ENCODE measurements at regions not wholly inside any gene's neighbourhood (a gene's known extent, or its start where the extent isn't known, plus 50 kb on each side); places are given as distances from the start of the nearest gene placed in this dataset.

- DNase-seq (ENCODE audit: extremely low spot score, insufficient read length, low read depth) (no peak), FAIRE-seq (no peak)
Measured at GRCh38 chr20:57080796-57081195, 185.6 kb downstream of the BMP7 start.

DNA sequence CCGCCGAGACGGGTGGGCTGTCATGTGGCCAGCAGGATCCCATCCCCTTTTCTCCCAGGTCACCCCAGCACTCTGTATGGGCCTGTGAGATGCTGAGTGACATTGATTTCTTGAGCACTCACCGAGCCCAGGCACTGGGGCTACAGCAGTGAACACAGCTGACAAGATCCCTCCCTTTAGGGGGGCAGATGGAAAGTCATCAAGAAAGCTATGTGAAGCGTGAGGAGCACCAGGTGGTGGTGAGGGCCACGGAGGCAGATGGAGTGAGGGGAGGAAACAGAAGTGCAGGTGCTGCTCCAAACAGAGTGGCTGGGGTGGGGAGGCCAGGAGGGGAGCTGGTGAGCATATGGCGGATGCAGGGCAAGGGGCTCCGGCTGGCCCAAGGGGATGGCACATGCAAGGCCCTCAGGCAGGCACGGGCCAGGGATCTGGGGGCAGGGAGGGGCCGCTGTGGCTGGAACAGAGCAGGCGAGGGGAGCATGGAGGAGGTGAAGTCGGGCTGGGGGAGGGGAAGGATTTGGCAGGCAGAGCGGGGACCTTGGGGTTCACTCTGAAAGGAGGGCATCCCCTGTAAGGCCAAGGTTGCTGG is 184.0 kb downstream of the BMP7 start:
- no peak for FAIRE-seq
- DNase-seq (ENCODE audit: extremely low spot score, insufficient read length, low read depth): no peak

DNA sequence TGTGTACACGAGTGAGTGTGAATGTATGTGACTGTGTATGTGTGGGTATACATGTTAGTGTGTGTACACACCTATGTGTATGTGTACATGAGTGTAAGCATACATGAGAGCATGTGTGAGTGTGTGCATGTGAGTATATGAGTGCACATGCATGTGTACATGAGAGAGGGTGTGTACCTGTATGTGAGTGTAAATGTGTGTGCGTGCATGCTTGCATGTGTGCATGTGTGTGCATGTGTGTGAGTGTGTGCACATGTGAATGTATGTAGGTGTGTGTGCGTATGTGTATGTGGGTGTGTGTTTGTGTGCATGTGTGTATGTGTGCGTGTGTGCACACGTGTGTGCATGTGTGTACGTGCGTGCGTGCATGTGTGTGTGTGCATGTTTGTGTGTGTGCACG is 183.4 kb downstream of the BMP7 start:
- DNase-seq (ENCODE audit: extremely low spot score, insufficient read length, low read depth) (no peak), FAIRE-seq (no peak)

GRCh38 chr20:57086066-57086465 is 180.4 kb downstream of the BMP7 start:
- no peak for DNase-seq (ENCODE audit: extremely low spot score, insufficient read length, low read depth)
- FAIRE-seq: no peak

- DNase-seq (ENCODE audit: extremely low spot score, insufficient read length, low read depth): no peak
- no peak for FAIRE-seq
Measured at GRCh38 chr20:57087102-57087501, 179.3 kb downstream of the BMP7 start.

- DNase-seq (ENCODE audit: extremely low spot score, insufficient read length, low read depth) (no peak), FAIRE-seq (no peak)
Measured at GRCh38 chr20:57087705-57088104, 178.7 kb downstream of the BMP7 start.

DNA sequence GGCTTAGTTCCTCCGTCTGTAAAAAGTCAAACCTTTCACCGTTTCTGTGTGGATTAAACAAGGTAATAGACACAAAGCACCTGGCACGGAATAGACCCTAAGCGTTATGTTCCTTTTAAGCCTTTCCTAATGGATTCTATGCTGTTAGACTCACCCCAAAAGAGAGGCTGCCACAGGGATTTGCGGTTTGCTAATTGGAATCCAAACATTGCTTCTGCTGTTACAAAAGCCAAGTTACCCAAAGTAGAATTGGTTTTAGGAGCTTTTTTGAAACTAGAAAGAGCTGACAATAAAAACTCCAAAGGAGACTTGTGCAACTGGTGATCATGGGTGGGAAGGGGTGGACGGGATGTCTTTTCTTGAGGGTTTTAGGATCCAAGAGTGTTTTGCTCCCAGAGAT is 178.0 kb downstream of the BMP7 start:
- FAIRE-seq: no peak

DNA sequence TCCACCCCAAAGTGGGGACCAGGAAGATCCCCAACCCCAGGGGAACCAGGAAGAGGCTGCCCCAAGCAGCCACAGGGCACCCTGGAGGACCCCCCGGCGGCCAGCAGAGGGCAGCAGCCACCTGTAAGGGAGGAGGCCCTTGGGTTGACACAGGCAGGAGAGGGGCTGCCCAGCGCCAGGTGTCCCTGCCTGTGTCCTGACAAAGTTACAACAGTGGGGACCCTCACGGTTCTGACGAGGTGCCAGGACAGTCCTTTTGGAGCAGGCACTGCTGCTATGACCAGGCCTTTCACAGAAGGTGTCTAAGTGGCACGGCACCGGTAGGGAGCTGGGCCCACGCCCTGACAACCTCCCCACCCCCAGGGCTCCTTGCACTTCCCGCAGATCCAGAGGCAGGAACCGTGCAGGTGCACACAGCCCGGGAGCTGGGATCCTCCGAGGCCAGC is 176.7 kb downstream of the BMP7 start:
- FAIRE-seq (no peak), DNase-seq (ENCODE audit: extremely low spot score, insufficient read length, low read depth) (peak; percentile 49)

More for the DNA sequence above, 178.0 kb downstream of the BMP7 start:
- no peak for DNase-seq (ENCODE audit: extremely low spot score, insufficient read length, low read depth)

GRCh38 chr20:57090590-57091560 is 175.6 kb downstream of the BMP7 start:
- DNase-seq (ENCODE audit: extremely low spot score, insufficient read length, low read depth) (no peak), FAIRE-seq (no peak)

- no peak for FAIRE-seq
Measured at GRCh38 chr20:57091748-57092111, 174.7 kb downstream of the BMP7 start.

DNA sequence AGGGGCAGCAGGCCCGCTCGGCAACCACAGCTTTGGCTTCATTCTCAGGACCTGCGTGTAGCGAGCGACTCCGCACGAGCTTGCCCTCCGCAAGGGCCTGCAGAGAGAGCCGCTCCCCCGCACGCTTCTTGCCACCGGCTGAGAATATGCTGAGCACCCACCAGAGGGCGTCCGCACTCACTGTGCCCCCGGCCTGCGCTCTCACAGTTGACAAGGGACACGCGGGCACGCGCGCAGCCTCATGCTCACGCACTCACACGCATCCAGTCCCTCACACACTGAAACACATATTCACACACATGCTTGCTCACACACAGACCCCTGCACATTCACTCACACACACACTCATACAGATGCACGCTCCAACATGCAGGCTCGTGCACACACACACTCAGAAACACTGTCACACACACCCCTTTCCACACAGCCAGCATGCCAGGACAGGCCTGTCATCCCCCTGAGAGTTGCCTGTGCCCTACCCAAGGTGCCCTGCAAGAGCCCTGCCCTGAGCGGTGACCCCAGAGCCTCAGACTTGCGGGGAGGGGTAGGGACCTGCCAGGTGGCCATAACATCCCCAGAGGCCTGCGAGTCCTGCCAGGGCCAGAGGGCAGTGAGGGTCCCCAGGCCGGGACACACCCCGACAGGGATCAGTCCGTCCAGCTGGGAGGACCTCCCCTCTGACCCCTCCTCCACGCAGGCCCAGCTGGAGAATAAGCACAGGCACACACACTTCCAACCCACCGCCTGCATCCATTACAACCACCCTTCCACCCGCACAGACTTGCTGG is 174.1 kb downstream of the BMP7 start:
- FAIRE-seq (no peak), DNase-seq (ENCODE audit: extremely low spot score, insufficient read length, low read depth) (peak; percentile 30)

More at GRCh38 chr20:57091748-57092111, 174.7 kb downstream of the BMP7 start:
- DNase-seq (ENCODE audit: extremely low spot score, insufficient read length, low read depth): no peak

DNA sequence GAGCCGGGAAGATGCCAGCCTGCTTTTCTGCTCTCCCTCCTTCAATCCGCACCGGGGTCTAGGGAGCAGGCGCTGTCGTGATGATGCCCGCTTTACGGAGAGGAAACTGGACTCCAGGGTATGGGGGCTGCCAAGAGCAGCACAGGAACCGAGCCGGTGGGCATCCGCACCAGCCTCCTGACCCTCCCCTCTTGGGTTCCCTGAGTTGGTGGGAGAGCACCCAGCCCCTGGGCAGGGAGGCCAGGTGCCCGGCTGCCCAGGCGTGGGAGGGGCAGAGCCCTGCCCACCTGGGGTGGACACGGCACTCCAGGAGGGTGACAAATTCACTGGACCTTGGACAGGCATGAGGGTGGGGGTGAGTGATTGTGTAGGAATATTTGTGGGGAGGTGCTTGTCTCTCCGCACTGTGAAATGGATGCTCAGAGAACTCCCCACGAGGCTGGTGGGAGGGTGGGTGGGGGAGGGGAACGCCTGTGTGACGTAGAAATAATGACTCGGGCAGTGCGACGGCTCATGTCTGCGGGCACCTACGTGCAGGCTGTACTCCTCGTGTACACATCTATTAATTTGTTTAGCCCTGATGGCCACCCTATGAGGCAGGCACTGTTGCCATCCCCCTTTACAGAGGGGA is 173.4 kb downstream of the BMP7 start:
- FAIRE-seq (no peak), DNase-seq (ENCODE audit: extremely low spot score, insufficient read length, low read depth) (no peak)

GRCh38 chr20:57093766-57094165 is 172.7 kb downstream of the BMP7 start:
- FAIRE-seq (no peak), DNase-seq (ENCODE audit: extremely low spot score, insufficient read length, low read depth) (no peak)

DNA sequence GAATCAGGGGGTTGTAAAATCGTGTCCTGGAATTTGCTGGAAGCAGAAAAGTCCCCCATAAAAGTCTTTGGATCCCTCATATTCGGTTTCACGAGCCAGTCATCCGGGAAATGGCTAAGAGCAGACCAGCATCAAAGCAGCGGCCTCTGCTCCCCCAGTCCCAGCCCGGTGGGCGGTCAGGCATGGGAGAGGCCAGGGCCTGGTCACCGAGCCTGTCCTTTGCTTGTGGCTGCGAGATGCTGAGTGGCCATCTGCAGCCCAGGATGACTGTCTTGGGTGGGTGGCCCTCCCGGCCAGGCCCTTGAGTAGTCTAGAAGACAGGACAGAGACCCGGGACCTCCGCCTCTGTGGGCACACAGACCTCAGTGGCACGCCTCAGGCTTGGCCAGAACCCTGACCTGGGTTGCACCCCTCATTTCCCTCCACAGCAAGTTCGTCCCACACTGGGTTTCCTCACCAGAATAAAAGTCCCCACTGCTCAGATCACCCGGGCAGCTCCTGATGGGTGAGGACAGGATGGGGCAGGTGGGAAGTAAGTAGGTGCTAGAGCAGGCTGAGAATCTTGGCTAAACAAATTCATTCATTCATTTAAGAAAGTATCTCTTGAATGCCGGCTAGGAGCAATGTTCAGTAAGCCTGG is 172.1 kb downstream of the BMP7 start:
- DNase-seq (ENCODE audit: extremely low spot score, insufficient read length, low read depth) (no peak), FAIRE-seq (no peak)

DNA sequence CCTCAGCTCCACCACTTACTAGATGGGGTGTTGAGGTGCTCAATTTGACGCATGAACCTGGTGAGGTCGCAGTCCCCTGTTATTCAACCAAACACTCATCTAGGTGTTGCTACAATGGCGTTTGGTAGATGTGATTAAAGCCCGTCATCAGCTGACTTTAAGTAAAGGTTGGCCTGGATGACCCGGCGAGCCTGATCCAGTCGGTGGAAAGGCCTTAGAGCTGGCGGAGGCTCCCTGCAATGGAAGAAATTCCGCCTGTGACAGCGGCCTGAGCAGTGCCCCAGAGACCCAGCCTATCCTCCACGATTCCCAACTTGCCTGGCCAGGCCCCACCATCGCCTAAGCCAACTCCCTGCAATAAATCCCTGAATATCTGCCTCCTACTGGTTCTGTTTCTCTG is 171.4 kb downstream of the BMP7 start:
- FAIRE-seq (no peak), DNase-seq (ENCODE audit: extremely low spot score, insufficient read length, low read depth) (no peak)

- no peak for FAIRE-seq
- DNase-seq (ENCODE audit: extremely low spot score, insufficient read length, low read depth): no peak
Measured at GRCh38 chr20:57095426-57095825, 171.0 kb downstream of the BMP7 start.

DNA sequence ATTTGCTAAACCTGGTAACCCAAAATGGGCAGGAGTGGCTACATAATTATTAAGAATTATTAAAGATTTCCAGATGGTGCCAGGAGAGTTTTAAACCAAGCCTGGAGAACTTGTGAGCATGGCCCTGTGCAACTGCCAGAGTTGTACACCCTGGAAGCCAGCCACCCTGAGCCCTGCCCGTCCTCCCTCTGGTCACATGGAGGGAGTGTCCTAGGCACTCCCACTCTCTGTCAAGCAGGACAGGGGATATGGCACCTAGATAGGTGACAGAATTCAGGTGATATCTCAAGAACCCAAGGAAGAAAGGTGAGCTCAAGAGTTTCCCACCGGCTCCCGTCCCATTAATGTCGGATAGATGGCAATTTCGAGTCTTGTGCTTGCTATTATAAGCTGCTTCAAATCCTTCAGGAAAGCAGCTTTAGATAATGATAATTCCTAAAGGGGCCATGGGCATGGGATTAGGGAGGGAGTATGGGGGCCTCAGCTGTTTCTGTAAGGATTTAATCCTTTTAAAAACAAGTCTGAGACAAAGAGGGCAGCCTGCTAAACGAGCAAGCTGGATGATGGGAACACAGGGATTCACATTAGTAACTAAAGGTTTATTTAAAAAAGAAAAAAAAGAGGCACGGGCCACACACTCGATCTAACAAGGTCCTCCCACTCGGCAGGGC is 169.1 kb downstream of the BMP7 start:
- DNase-seq (ENCODE audit: extremely low spot score, insufficient read length, low read depth) (no peak), FAIRE-seq (no peak)

GRCh38 chr20:57102160-57102559 is 164.3 kb downstream of the BMP7 start:
- no peak for DNase-seq (ENCODE audit: extremely low spot score, insufficient read length, low read depth)
- FAIRE-seq: no peak

- DNase-seq (ENCODE audit: extremely low spot score, insufficient read length, low read depth) (no peak), FAIRE-seq (no peak)
Measured at GRCh38 chr20:57102566-57102965, 163.9 kb downstream of the BMP7 start.
